Chondrocyte (in vitro differentiated cells): ENCODE measurements at regions not wholly inside any gene's neighbourhood (a gene's known extent, or its start where the extent isn't known, plus 50 kb on each side); places are given as distances from the start of the nearest gene placed in this dataset.
A peak's percentile ranks its signal among the peaks of the same experiment; 100 is the strongest.

ENCODE experiments used
- DNase-seq: peaks from one replicate; pipeline ENCODE4 v3.0.0; 2021; ENCODE audit warnings: mixed read lengths, low spot score
- H3K27ac Mint-ChIP-seq: one replicate; pipeline ENCODE4 v1.8.0; 2021; ENCODE audit warnings: mild to moderate bottlenecking, moderate library complexity, mixed read lengths; ENCODE audit not compliant: unreplicated experiment
- H3K27me3 Mint-ChIP-seq: 2 replicates; pipeline ENCODE4 v1.8.0; 2021; ENCODE audit warnings: low read depth, mixed read lengths
- H3K36me3 Mint-ChIP-seq: 2 replicates; pipeline ENCODE4 v1.8.0; 2021; ENCODE audit warnings: low read depth, mixed read lengths
- H3K4me1 Mint-ChIP-seq: 2 replicates; pipeline ENCODE4 v1.8.0; 2021; ENCODE audit warnings: low read depth, mild to moderate bottlenecking, mixed read lengths
- H3K4me3 Mint-ChIP-seq: one replicate; pipeline ENCODE4 v1.8.0; 2021; ENCODE audit warnings: mild to moderate bottlenecking, moderate library complexity, mixed read lengths; ENCODE audit not compliant: unreplicated experiment
- H3K9me3 Mint-ChIP-seq: 2 replicates; pipeline ENCODE4 v1.8.0; 2021; ENCODE audit warnings: low read depth, mixed read lengths
- CTCF ChIP-seq: fragments of 200-600 bp; sonication (generic); IDR thresholded peaks from 2 replicates; pipeline ENCODE4 v1.5.0; 2021; ENCODE audit warnings: antibody characterized with exemption, mild to moderate bottlenecking, moderate library complexity

- H3K36me3 Mint-ChIP-seq = peaks cover 2% of the 10 kb centered on the region
- peaks cover 2% of the 10 kb centered on the region for H3K9me3 Mint-ChIP-seq
- no peak for DNase-seq
- no peak overlapping the region for H3K4me3 Mint-ChIP-seq
- no peak overlapping the region for H3K27ac Mint-ChIP-seq
- TF ChIP-seq CTCF = no peak
- no peaks in the 10 kb centered on the region for H3K27me3 Mint-ChIP-seq
- no peaks in the 10 kb centered on the region for H3K4me1 Mint-ChIP-seq
Observed at GRCh38 chr6:92026878-92027277, 1392.5 kb downstream of the EPHA7 start.

DNA sequence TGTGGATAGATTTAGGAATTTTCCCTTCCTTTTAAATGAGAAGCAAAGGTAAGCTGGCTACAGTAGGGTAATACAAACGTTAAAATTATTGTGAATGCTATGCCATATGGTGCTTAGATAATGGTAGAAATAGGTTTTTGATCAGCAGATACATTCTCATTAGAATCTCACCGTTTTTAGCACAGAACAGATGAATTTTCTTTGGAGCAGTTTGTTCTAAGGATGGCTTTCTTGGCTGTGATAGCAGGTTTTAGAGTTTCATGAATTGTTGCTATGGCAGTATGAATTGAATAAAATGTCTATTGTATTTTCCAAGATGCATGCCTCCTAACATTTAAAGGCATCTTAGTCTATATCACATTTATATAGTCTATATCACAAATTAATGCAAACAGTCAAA is 1394.5 kb downstream of the EPHA7 start:
- H3K4me1 Mint-ChIP-seq = no peaks in the 10 kb centered on the region
- no peaks in the 10 kb centered on the region for H3K9me3 Mint-ChIP-seq
- TF ChIP-seq CTCF = no peak
- no peaks in the 10 kb centered on the region for H3K36me3 Mint-ChIP-seq
- peaks cover 3% of the 10 kb centered on the region for H3K27me3 Mint-ChIP-seq
- no peak overlapping the region for H3K27ac Mint-ChIP-seq
- DNase-seq = no peak
- no peak overlapping the region for H3K4me3 Mint-ChIP-seq

DNA sequence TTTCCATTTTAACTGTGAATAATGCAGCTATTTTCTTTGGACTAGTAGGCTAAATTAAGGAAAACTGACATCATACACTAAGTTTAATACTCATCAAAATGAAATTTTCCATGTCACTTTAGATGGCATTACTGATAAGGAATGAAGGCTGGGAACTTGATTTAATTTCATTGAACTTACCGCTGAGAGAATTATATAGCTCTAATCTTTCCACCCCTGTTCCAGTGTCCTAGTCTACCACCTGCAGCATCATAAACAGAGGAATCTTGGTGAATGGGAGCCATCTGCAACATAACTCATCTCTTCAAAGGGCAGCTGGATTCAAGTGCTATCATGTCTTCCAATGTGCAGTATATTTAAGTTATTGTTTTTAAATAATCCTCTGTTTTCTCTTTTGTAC is 1395.2 kb downstream of the EPHA7 start:
- no peaks in the 10 kb centered on the region for H3K4me1 Mint-ChIP-seq
- H3K9me3 Mint-ChIP-seq = no peaks in the 10 kb centered on the region
- DNase-seq = no peak
- H3K27me3 Mint-ChIP-seq = peaks cover 3% of the 10 kb centered on the region
- no peak overlapping the region for H3K27ac Mint-ChIP-seq
- H3K36me3 Mint-ChIP-seq = no peaks in the 10 kb centered on the region
- TF ChIP-seq CTCF = no peak
- H3K4me3 Mint-ChIP-seq = no peak overlapping the region

DNA sequence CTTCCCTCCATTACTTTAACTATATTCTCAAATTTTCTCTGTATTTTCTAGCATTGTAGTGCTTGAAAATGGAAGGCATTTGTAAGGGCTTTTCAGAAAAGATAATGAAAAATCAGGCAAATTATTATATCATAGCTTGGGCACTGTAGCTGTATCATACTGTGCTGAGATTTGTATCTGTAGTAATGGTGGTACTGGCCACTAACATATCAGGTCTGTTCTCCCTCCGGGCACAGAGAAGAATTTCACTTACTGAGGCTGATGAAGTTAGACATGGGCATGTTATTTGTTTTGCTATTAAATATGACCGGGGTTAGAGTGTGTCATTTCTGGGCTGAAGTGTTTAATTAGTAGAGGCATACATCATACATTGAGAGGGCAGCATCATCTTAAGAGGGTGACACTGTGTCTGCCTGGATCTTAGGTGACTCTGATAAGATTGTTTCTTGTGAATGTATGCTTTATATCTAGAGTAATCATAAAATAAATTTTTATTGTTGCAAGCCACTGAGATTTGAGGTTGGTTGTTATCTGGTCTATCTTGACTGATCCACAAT is 1395.9 kb downstream of the EPHA7 start:
- Mint-ChIP-seq H3K27me3 (peaks cover 3% of the 10 kb centered on the region), H3K36me3 (no peaks in the 10 kb centered on the region), H3K9me3 (no peaks in the 10 kb centered on the region), H3K4me1 (no peaks in the 10 kb centered on the region), H3K4me3 (no peak overlapping the region), H3K27ac (no peak overlapping the region)
- no peak for DNase-seq
- no peak for TF ChIP-seq CTCF

DNA sequence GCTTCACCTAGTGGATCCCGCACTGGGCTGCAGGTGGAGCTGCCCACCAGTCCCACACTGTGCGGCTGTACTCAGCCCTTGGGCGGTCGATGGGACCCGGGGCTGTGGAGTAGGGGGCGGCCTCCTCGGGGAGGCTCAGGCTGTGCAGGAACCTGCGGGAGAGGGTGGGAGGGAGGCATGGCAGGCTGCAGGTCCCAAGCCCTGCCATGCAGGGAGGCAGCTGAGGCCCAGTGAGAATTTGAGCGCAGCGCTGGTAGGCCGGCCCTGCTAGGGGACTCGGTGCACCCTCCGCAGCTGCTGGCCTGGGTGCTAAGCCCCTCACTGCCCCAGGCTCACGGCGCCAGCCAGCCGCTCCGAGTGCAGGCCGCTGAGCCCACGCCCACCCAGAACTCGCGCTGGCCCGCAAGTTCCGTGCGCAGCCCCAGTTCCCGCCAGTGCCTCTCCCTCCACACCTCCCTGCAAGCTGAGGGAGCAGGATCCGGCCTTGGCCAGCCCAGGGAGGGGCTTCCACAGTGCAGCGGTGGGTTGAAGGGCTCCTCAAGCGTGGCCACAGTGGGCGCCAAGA is 1407.6 kb downstream of the EPHA7 start:
- Mint-ChIP-seq H3K4me1 (no peaks in the 10 kb centered on the region), H3K27me3 (no peaks in the 10 kb centered on the region), H3K27ac (no peak overlapping the region), H3K4me3 (no peak overlapping the region), H3K9me3 (peaks cover 4% of the 10 kb centered on the region), H3K36me3 (no peaks in the 10 kb centered on the region)
- DNase-seq = peak; percentile 72
- no peak for TF ChIP-seq CTCF
